Epithelial cell of proximal tubule (primary cell): ENCODE measurements at regions not wholly inside any gene's neighbourhood (a gene's known extent, or its start where the extent isn't known, plus 50 kb on each side); places are given as distances from the start of the nearest gene placed in this dataset.

Source experiments
- DNase-seq: peaks from one replicate; pipeline ENCODE4 v3.0.0-alpha.2; 2011; ENCODE audit warnings: low read depth
- H3K4me3 ChIP-seq: 2 replicates; pipeline ENCODE4 v1.5.1; 2011; ENCODE audit warnings: low read depth, mild to moderate bottlenecking, low read length
- CTCF ChIP-seq: conservative IDR thresholded peaks from 2 replicates; pipeline ENCODE4 v1.5.1; 2012; ENCODE audit warnings: low read depth, mild to moderate bottlenecking, low read length

- H3K4me3 ChIP-seq = no peak overlapping the region
- TF ChIP-seq CTCF = no peak
- no peak for DNase-seq
Measured at GRCh38 chr3:161859057-161859456, 362.4 kb downstream of the OTOL1 start.

DNA sequence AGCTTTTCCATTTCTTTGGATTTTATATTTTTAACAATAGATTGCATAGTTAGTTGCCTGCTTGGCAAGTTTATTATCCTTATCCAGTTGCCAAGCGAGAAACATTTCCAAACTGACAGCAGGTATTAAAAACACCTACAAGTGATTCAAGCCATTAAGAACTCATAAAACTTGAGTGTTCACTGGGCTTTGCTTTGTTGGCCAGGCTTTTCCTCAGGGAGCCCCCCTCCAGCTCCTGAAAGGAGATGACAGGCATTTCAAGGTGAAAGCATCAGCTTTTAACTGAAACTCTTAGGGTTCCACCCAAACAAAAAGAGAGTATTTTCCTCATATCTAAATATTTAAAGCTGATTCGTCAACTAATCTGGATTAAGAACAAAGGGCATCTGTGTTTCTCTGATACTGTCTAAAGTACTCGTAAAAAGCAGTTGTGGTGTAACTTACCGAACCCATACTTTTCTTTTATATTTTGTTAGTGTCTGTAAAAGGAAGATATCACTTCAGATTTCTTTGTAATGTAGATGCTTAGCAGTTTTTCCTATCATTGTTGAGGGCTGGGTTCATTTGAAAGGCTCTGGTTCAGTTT is 363.4 kb downstream of the OTOL1 start:
- DNase-seq = no peak
- no peak for TF ChIP-seq CTCF

GRCh38 chr3:161863775-161864174 is 367.2 kb downstream of the OTOL1 start:
- DNase-seq = no peak
- TF ChIP-seq CTCF = no peak
- H3K4me3 ChIP-seq = no peak overlapping the region

More for the DNA sequence above, 363.4 kb downstream of the OTOL1 start:
- H3K4me3 ChIP-seq = no peak overlapping the region

DNA sequence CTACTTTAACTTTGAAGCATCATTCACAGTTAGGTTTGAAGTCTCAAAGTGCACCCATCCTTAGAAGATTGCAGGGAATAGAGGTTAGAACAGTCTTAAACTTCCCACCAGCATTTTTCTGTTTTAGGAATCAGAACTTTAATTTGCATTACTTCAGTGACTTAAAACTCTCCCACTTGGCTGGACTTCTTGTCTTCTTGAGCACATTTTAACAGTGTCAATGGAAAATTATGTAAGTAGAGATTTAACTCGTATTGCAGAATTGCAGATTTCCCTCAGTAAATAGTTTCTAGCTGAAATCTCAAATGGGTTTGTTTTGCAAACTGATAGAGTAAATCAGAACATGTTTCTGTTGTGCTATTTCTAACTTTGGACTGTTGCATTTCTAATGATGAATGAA is 369.6 kb downstream of the OTOL1 start:
- DNase-seq = no peak
- no peak overlapping the region for H3K4me3 ChIP-seq
- no peak for TF ChIP-seq CTCF

GRCh38 chr3:161875483-161875882 is 378.9 kb downstream of the OTOL1 start:
- no peak for DNase-seq
- no peak overlapping the region for H3K4me3 ChIP-seq
- TF ChIP-seq CTCF = no peak

GRCh38 chr3:161879470-161879869 is 382.9 kb downstream of the OTOL1 start:
- H3K4me3 ChIP-seq = no peak overlapping the region
- no peak for TF ChIP-seq CTCF
- no peak for DNase-seq

DNA sequence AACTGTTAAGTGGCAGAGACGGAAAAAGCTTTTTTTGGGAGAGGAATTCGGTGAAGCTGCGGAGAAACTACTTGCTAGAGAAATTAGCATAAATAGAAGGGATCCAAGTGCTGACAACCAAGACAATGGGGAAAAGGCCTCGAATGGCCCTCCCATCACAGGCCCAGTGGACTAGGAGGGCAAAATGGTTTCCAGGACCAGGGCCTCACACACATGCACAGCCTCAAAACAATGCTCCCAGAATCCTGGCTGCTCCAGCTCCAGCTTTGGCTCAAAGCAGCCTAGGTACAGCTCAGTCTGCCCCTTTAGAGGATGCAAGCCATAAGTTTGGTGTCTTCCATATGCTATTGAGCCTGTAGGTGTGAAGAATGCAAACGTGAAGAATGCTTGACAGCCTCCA is 388.2 kb downstream of the OTOL1 start:
- no peak overlapping the region for H3K4me3 ChIP-seq
- no peak for TF ChIP-seq CTCF
- no peak for DNase-seq
